ENCODE measurements at regions not wholly inside any gene's neighbourhood (a gene's known extent, or its start where the extent isn't known, plus 50 kb on each side); places are given as distances from the start of the nearest gene placed in this dataset.
"Not testable (repeated sequence)": the region's sequence is repeated elsewhere in the genome, so short reads cannot be mapped to it uniquely, and the experiment has no call there.

GRCh38 chr12:19760611-19761010, 321.3 kb downstream of the AEBP2 start:
- DNase-seq (ENCODE audit: insufficient read length, low spot score), result no peak
- no peak for FAIRE-seq

- FAIRE-seq (no peak), DNase-seq (ENCODE audit: insufficient read length, low spot score) (no peak)
Observed at GRCh38 chr12:19761463-19761862, 322.2 kb downstream of the AEBP2 start.

- FAIRE-seq (no peak), DNase-seq (ENCODE audit: insufficient read length, low spot score) (no peak)
Observed at GRCh38 chr12:19763488-19763887, 324.2 kb downstream of the AEBP2 start.

GRCh38 chr12:19764408-19764807, 325.1 kb downstream of the AEBP2 start:
- DNase-seq (ENCODE audit: insufficient read length, low spot score) (no peak), FAIRE-seq (no peak)

DNA sequence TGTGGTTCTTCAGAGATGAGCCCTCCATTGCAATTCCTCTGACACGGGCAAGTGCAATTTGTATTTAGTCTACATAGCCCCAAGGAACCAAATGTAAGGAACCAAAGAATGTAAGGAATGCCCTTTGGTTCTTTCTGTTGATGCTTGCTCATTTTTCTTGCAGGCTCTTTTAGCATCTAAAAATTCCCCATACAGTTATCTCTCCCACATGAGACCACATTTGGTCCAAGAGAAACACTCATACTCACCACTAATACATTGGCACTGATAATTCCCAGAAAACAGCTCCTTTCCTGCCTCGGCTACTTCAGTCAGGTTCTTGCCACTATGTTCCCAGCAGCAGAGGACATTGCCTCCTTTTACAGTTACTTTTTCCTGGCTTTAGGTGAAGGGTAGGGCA, 332.6 kb downstream of the AEBP2 start:
- no peak for FAIRE-seq
- no peak for DNase-seq (ENCODE audit: insufficient read length, low spot score)

DNA sequence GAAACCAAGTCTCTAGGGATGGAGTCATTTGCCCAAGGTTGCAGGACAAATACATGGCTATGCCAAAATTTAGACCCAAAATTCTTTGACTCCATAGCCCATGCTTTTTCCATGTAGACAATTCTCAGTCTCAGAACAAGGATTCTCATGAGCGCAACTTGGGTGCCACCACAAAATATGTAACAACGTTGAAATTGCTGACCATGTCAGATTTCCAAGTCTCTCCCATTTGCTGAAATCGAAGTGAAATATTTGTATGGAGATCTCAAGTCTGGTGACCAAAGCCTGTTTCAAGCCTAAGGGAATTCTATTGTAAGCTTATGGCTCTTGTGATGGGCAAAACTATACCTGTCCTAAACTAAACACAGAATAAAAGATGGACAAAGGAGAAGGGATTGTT, 333.5 kb downstream of the AEBP2 start:
- DNase-seq (ENCODE audit: insufficient read length, low spot score) (no peak), FAIRE-seq (no peak)

- FAIRE-seq, result no peak
- DNase-seq (ENCODE audit: insufficient read length, low spot score), result no peak
Observed at GRCh38 chr12:19775241-19775640, 335.9 kb downstream of the AEBP2 start.

GRCh38 chr12:19775976-19776375, 336.7 kb downstream of the AEBP2 start:
- DNase-seq (ENCODE audit: insufficient read length, low spot score); FAIRE-seq: not testable (repeated sequence)

DNA sequence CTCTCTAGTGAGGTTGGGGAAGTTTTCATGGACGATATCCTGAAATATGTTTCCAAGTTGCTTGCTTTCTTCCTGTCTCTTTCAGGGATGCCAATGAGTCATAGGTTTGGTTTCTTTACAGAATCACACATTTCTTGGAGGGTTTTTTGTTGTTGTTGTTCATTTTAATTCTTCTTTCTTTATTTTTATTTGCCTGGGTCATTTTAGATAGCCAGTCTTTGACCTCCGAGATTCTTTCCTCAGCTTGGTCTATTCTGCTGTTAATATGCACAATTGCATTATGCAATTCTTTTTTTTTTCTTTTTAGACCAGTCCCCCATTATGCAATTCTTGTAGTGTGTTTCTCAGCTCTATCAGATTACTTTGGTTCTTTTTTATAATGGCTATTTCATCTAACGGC, 338.9 kb downstream of the AEBP2 start:
- DNase-seq (ENCODE audit: insufficient read length, low spot score) (no peak), FAIRE-seq (no peak)

DNA sequence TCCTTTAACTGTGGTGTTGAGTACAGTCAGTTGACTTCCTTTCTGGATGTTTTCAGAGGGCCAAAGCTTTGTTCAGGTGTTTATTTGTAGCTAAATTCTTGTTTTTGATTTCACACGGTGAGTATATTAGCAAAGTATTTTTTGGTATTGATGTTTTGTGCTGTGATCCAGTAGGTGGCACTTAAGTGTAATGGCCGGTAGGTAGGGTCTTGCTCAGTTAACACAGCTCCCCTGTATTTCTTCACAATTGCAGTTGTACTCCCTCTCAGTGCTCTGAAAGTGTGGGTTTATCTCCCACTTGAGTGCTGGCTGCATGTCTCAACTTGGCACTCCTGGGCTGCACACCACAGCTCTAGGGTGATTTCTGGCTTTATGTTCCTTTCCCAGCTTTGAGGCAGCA, 339.5 kb downstream of the AEBP2 start:
- DNase-seq (ENCODE audit: insufficient read length, low spot score), result no peak
- FAIRE-seq, result no peak

DNA sequence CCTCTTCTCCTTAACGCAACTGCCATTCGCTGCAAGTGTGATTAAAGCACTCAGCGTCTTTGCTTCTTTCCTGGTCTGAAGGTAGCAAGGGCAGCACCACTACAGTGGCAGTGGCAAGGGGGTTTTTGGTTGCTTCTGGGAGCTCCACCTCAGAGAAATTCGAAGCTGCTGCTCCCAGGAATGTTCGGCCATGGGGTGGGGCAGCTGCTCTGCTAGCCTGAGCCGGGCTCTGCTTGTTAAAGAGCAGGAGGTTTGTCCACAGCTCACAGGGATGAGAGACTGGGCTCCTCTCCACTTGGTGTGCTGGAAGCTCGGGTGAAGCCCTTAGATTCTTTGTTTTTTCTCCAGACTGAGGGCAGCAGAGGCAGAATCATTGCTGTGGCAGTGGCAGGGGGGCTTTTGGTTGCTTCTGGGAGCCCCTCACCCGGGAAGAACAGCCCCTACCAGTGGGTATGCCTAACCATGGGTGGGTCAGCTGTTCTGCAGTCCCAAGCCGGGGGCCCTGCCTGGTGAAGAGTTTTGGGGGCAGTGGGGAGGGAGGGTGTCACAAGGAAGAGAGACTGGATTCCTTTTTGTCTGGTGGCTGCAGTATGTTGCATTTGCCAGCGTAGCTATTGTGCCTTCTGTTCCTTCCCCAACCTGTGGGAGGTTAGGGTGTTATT, 340.2 kb downstream of the AEBP2 start:
- FAIRE-seq, result no peak
- DNase-seq (ENCODE audit: insufficient read length, low spot score), result no peak

DNA sequence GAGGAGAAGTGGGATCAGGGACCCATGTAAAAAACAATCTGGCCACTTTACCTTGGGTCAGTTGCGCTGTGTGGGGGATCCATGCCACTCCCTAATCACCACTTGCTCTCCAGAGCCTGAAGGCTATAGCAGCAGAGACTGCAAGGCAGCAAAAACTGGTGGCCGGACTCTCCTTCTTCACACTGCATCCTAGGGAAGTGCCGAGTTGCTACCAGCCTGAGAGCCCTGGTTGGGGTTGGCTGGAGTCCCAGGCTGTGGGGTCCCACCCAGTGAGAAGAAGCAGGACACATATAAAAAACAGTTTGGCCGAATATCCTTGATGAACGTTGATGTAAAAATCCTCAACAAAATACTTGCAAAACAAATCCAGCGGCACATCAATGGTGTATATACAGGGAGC, 341.2 kb downstream of the AEBP2 start:
- FAIRE-seq, result no peak
- no peak for DNase-seq (ENCODE audit: insufficient read length, low spot score)

DNA sequence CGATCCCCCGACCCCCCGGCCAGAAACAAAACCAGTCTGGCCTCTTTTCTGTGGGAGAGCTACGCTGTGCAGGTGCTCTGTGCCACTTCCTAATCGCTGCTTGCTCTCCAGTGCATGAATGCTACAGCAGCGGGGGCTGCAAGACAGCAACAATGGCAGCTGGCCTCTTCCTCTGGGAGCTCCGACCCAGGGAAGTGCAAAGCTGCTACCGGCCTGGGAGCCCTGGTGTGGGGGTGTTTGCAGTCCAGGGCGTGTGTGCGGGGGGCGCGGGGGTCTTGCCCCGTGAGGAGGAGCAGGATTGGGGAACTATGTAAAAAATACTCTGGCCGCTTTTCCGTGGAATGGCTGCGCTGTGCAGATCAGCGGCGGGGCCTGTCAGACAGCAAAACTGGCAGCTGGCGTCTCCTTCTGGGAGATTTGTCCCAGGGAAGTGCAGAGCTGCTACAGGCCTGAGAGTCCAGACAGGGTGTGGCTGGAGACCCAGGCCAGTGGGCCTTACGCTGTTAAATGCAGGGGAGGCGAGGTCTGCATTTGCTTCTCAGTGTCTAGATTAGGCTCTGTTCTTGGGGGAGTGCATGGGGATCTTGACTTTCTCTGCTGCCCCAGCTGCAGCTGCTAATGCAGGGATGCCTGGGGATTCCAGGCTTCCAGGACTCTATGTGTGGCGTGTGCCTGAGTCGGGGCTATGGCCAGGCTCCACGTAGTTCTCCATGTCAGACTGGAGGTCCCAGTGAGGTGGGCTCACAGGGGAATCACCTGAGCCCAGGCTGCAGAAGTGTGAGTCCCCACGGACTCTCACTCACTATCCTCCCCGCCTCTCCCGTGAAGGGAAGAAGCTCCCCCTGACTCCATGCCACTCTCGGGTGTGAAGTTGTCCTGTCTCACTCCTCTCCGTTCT, 344.5 kb downstream of the AEBP2 start:
- no peak for FAIRE-seq
- no peak for DNase-seq (ENCODE audit: insufficient read length, low spot score)

DNA sequence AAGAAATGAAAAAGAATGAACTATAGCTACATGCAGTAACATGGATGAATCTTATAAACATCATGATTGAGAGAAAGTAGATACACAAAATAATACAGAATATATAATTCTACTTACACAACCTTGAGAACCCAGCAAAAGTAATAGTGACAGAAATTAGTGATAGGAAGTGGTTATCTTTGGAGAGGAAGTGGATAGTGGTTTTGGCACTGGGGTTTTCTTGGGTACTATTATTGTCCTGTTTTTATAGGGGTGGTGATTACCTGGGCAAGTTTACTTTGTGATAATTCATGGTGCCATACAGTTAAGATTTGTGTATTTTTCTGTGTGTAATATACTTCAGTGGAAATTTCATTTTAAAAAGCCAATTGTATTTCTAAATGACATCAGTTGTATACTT, 352.7 kb downstream of the AEBP2 start:
- FAIRE-seq (no peak), DNase-seq (ENCODE audit: insufficient read length, low spot score) (no peak)

DNA sequence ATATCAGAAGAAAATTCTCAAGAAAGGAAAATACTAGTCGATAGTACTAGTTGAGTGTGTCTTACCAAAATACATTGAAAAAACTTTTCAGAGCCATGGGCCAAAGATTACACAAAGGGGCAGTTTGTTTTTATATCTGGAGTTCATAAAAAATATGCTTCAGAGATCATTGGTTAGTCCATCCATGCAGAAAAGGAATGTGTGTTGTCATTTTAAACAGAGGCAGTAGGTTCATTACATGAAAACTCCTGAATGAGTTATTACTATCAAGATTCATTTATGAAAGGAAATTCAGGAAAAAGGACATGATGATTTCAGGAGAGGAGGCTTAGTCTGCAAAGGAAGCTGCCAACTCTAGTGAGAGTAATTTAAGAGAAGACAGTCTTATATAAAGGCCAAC, 354.8 kb downstream of the AEBP2 start:
- no peak for DNase-seq (ENCODE audit: insufficient read length, low spot score)
- no peak for FAIRE-seq

DNA sequence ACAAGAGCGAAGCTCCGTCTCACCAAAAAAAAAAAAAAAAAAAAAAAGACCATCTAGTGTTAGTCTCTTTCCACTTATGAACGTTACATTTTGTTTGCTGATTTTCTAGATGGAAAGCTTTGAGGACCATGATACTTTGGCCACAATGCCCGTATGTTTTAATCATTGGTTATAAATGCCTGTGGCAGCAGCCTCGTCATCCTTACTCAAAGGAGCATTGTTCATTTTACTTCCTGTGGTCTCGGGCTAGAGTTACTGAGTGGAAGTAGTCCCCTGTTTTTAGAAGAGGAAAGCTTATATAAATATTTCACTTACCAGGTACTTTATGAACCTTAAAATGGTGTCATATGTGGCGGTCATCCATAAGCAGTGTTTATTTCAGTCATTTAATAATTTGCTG, 359.9 kb downstream of the AEBP2 start:
- DNase-seq (ENCODE audit: insufficient read length, low spot score) (no peak), FAIRE-seq (no peak)

DNA sequence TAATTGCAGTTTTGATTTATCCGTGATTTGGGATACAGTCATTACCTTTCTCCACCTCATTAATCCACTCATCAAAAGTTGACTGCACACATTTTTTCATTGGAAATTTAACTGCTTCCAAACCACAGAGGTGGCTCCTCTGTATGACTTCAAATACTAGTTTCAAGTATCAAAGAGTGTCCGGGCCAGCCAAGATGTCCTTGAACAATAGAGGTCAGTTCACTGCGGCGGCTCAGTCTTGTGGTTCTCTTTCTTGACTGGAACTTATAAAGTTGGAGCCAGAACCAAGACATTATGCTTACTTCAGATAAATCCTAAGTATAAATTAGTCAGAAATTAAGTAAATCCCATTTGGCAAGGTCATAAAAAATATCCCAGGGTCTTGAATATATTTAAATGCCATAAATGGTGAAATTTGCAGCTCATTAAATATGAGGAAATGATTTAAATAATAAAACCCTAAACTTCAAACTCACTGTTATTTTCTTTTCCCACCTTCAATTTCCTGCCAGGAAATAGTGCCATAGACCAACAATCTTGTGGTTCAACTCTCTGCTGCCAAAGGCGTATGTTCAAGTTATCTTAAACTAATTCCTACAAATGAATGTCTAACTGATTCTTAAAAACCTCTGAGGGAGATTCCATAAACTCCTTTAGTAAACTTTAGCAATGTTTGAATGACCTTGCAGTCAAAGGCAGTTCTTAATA, 360.8 kb downstream of the AEBP2 start:
- no peak for FAIRE-seq

GRCh38 chr12:19800884-19801283, 361.6 kb downstream of the AEBP2 start:
- FAIRE-seq, result no peak
- no peak for DNase-seq (ENCODE audit: insufficient read length, low spot score)

More for the DNA sequence above, 360.8 kb downstream of the AEBP2 start:
- DNase-seq (ENCODE audit: insufficient read length, low spot score), result no peak

DNA sequence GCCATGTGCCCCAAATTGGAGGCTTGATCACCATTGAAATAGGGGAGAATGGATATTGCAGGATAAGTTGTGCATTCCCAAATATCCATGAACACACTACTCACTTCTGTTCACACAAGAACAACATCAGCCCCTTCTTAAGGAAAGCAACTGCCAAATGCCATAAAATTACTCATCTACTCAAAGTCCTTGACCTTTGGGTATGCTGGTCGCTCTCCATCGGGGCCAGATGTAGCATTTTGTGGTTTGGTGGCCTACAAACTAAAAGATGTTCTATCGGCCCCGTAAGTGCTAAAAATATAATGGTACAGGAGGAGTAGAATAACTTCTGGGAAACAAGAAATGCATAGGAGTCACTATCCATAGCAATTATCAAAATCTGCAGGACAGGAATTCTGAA, 362.6 kb downstream of the AEBP2 start:
- FAIRE-seq, result no peak
- DNase-seq (ENCODE audit: insufficient read length, low spot score), result no peak

DNA sequence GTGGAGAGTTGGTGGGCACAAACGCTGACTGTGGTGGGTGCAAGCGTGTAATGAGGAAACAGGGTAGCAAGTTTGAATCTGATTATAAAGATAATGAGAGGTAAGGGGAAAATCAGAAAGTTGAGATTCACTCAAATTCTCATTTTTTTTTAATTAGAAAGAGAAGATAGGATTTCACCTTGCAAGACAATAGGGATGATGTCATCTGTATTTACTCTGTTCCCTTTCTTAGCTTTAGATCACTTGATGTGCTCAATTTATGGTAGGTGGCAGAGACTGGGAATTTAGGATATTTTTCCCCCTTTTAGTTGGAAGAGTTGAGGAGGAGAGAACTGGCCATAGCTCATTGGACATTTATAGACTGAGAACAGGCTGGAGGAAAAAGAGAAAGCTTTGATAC, 363.6 kb downstream of the AEBP2 start:
- no peak for FAIRE-seq

DNA sequence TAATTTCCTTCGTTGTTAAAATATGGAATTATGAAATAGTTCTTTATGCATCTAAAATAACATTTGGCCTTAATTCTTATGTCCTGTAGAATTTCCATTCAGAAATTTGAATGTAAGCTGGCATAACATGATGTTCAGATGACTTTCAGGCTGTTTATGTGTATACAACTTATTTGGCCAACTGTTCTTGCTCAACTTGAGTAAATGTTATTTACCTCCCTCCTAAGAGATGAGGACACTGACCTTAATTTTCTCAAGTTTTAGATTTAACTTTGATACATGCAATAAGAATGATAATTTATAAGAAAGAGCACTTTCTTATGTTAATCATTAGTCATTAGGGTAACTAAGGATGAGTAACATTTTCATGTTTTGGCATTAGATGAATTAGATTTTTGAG, 365.4 kb downstream of the AEBP2 start:
- no peak for DNase-seq (ENCODE audit: insufficient read length, low spot score)
- FAIRE-seq, result no peak

More for the DNA sequence above, 363.6 kb downstream of the AEBP2 start:
- no peak for DNase-seq (ENCODE audit: insufficient read length, low spot score)

- no peak for DNase-seq (ENCODE audit: insufficient read length, low spot score)
- no peak for FAIRE-seq
Observed at GRCh38 chr12:19808371-19808770, 369.1 kb downstream of the AEBP2 start.
